ENCODE measurements at regions not wholly inside any gene's neighbourhood (a gene's known extent, or its start where the extent isn't known, plus 50 kb on each side); places are given as distances from the start of the nearest gene placed in this dataset.

DNA sequence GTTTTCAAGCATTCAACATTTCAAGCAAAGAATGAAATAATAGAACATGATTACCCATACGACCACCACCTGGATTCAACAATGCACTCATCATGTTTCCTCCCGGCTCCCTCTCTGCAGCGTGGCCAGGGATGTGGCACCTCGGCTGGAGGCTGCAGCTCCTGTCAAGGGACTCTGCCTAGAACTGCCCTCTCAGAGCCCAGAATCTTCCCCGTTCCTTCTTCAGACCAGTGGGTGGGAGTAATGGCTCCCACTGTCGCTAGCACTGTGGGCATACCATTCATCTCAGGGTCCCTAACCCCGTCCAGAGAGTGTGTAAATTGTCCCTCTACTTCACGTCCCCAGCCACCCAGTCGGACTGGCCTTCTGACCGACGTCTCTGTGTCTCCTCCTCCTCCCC is 118.6 kb upstream of the COL5A1 start (continued):
- TF ChIP-seq FOXO4 (CRISPR knock-in tag; IDR thresholded peaks at IDR 0.05) (no peak), NONO (IDR thresholded peaks at IDR 0.05; ENCODE audit: low read depth in 2 of 2, low read length in 1 of 2) (no peak), PHB2 (IDR thresholded peaks at IDR 0.05; ENCODE audit: low read depth) (no peak), RUNX1 (IDR thresholded peaks at IDR 0.05; ENCODE audit: low read depth) (no peak), ETV1 (tag; conservative IDR thresholded peaks at IDR 0.05; ENCODE audit: low read depth) (no peak), TAF15 (IDR thresholded peaks at IDR 0.05; ENCODE audit: low read depth, low read length) (no peak), STAG1 (CRISPR knock-in tag; IDR thresholded peaks at IDR 0.05; ENCODE audit: borderline replicate concordance) (no peak), ELF4 (CRISPR knock-in tag; IDR thresholded peaks at IDR 0.05) (no peak)

- Histone ChIP-seq H3K27me3 (ENCODE audit: control insufficient read depth in 2 of 2, insufficient read depth in 2 of 2, low read length in 2 of 2) (peaks cover 17 to 45% of the 10 kb centered on the region in 2 experiments; a peak in 4 of 5 replicates), H2AFZ (ENCODE audit: low read depth, low read length) (no peak overlapping the region), H3K79me2 (ENCODE audit: control insufficient read depth, insufficient read depth, low read length) (no peaks in the 10 kb centered on the region), H3K9me1 (ENCODE audit: control insufficient read depth, insufficient read depth, low read length) (no peaks in the 10 kb centered on the region), H3K9ac (ENCODE audit: insufficient read depth in 1 of 2, low read depth in 2 of 2, low read length in 2 of 2) (no peak overlapping the region), H3K36me3 (ENCODE audit: control insufficient read depth, insufficient read depth, low read length) (no peaks in the 10 kb centered on the region), H3K4me2 (ENCODE audit: insufficient read depth, low read length) (no peak overlapping the region), H3K27ac (ENCODE audit: extremely low read depth, low read depth, low read length) (no peak overlapping the region), H4K20me1 (replicated peaks; ENCODE audit: control insufficient read depth, insufficient read depth, low read length) (peaks cover 5% of the 10 kb centered on the region; the same call in 1 of the 2 replicates), H3K9me3 (replicated peaks; ENCODE audit: control insufficient read depth, insufficient read depth, low read depth, low read length) (no peaks in the 10 kb centered on the region), H3K4me1 (replicated peaks in 1 of 2; ENCODE audit: control insufficient read depth in 2 of 2, insufficient read depth in 2 of 2, low read length in 2 of 2) (peaks cover 0 to 5% of the 10 kb centered on the region in 2 experiments; a peak in 1 of 5 replicates), H3K4me3 (no peak overlapping the region)
- ChIA-PET CTCF (ENCODE audit: low intra/inter-chr PET ratio) (no interaction called here), POLR2A (no interaction called here)
- ATAC-seq (no peak), DNase-seq (ENCODE audit: extremely low read depth in 1 of 4, low spot score in 3 of 4) (no peak), FAIRE-seq (no peak)
- BruUV-seq (replicated peaks) = no TSS peak
- intact Hi-C loops (cut with micrococcal nuclease) (no loop called here), in situ Hi-C loops (cut with MboI) (no loop called here)
- 4% methylated on average over 23 of the region's 26 CpGs for WGBS (ENCODE audit: insufficient coverage, low coverage, missing lambda C conversion rate)
- no peak for TF ChIP-seq ZNF197 (CRISPR knock-in tag; IDR thresholded peaks at IDR 0.05; ENCODE audit: low read depth)
- TF ChIP-seq ZNF644 (tag; IDR thresholded peaks at IDR 0.05; ENCODE audit: low read depth) = no peak
- no peak for TF ChIP-seq KLF10 (CRISPR knock-in tag; IDR thresholded peaks at IDR 0.05)
- TF ChIP-seq ZBED1 (IDR thresholded peaks at IDR 0.05) = no peak
- TF ChIP-seq PCBP1 (IDR thresholded peaks at IDR 0.05; ENCODE audit: low read depth, low read length, poor library complexity, severe bottlenecking) = no peak
- no peak for TF ChIP-seq ZNF445 (CRISPR knock-in tag; IDR thresholded peaks at IDR 0.05; ENCODE audit: low read depth)
- no peak for TF ChIP-seq TAF15 (IDR thresholded peaks at IDR 0.05; ENCODE audit: low read depth, low read length)
- no peak for TF ChIP-seq PATZ1 (CRISPR knock-in tag; IDR thresholded peaks at IDR 0.05; ENCODE audit: borderline replicate concordance)
- TF ChIP-seq SOX6 (IDR thresholded peaks at IDR 0.05) = no peak
- no peak for TF ChIP-seq ZNF77 (CRISPR knock-in tag; IDR thresholded peaks at IDR 0.05)
These were observed 116.4 kb upstream of the COL5A1 start for GRCh38 chr9:134525070-134525815.
